ENCODE measurements at regions not wholly inside any gene's neighbourhood (a gene's known extent, or its start where the extent isn't known, plus 50 kb on each side); places are given as distances from the start of the nearest gene placed in this dataset.

GRCh38 chr11:92902417-92902816 lies 67.0 kb upstream of the MTNR1B start:
- in situ Hi-C loops (cut with HindIII; ENCODE audit: low pct_unique_long_range_greater_than_20kb, low sequenced_read_pairs) (no loop called here), intact Hi-C loops (cut with micrococcal nuclease; ENCODE audit: unreplicated experiment) (no loop called here)
- H3K9me3 ChIP-seq (ENCODE audit: control insufficient read depth, insufficient read depth, low read depth, low read length): no peaks in the 10 kb centered on the region
- no peaks in the 10 kb centered on the region for H3K4me1 ChIP-seq (ENCODE audit: control insufficient read depth, insufficient read depth, low read length)
- DNase-seq (ENCODE audit: low read depth, low spot score) (no peak), ATAC-seq (no peak)
- H3K4me3 ChIP-seq (ENCODE audit: low read depth in 2 of 2, low read length in 2 of 2): no peak overlapping the region
- ChIA-PET CTCF (no interaction called here), POLR2A (no interaction called here)
- H3K27ac ChIP-seq (ENCODE audit: low read length): no peak overlapping the region
- H3K27me3 ChIP-seq (ENCODE audit: control insufficient read depth, insufficient read depth, low read length): no peaks in the 10 kb centered on the region; the same call in 1 of the 2 replicates
- no peaks in the 10 kb centered on the region for H3K36me3 ChIP-seq (ENCODE audit: control insufficient read depth, insufficient read depth, low read length)
- no peak for TF ChIP-seq REST (IDR thresholded peaks at IDR 0.05; ENCODE audit: insufficient read depth in 1 of 2, low read depth in 2 of 2, low read length in 1 of 2)
- TF ChIP-seq SIN3A (IDR thresholded peaks at IDR 0.05; ENCODE audit: borderline replicate concordance, insufficient read depth, low read depth, low read length): no peak
- TF ChIP-seq TCF7L2 (IDR thresholded peaks at IDR 0.05; ENCODE audit: low read depth, low read length): no peak
- no peak for TF ChIP-seq POLR2AphosphoS5 (IDR thresholded peaks at IDR 0.05; ENCODE audit: low read depth, low read length)
- no peak for TF ChIP-seq CTCF (IDR thresholded peaks at IDR 0.05)
- BruUV-seq (replicated peaks): no TSS peak

- no peaks in the 10 kb centered on the region for H3K9me3 ChIP-seq (ENCODE audit: control insufficient read depth, insufficient read depth, low read depth, low read length)
- H3K27ac ChIP-seq (ENCODE audit: low read length): no peak overlapping the region
- no peak for DNase-seq (ENCODE audit: low read depth, low spot score)
- no peaks in the 10 kb centered on the region for H3K4me1 ChIP-seq (ENCODE audit: control insufficient read depth, insufficient read depth, low read length)
- no peaks in the 10 kb centered on the region for H3K36me3 ChIP-seq (ENCODE audit: control insufficient read depth, insufficient read depth, low read length)
- CTCF ChIA-PET: no interaction called here
- in situ Hi-C loops (cut with HindIII; ENCODE audit: low pct_unique_long_range_greater_than_20kb, low sequenced_read_pairs): no loop called here
- no TSS peak for BruUV-seq (replicated peaks)
- ATAC-seq: no peak
- TF ChIP-seq POLR2AphosphoS5 (IDR thresholded peaks at IDR 0.05; ENCODE audit: low read depth, low read length): no peak
- TF ChIP-seq CTCF (IDR thresholded peaks at IDR 0.05): no peak
- intact Hi-C loops (cut with micrococcal nuclease; ENCODE audit: unreplicated experiment): no loop called here
- no peak overlapping the region for H3K4me3 ChIP-seq (ENCODE audit: low read depth in 2 of 2, low read length in 2 of 2)
- POLR2A ChIA-PET: no interaction called here
- no peaks in the 10 kb centered on the region for H3K27me3 ChIP-seq (ENCODE audit: control insufficient read depth, insufficient read depth, low read length)
Observed at GRCh38 chr11:92907671-92908070, 61.8 kb upstream of the MTNR1B start.

- in situ Hi-C loops (cut with HindIII; ENCODE audit: low pct_unique_long_range_greater_than_20kb, low sequenced_read_pairs) (no loop called here), intact Hi-C loops (cut with micrococcal nuclease; ENCODE audit: unreplicated experiment) (no loop called here)
- H3K27me3 ChIP-seq (ENCODE audit: control insufficient read depth, insufficient read depth, low read length): no peaks in the 10 kb centered on the region
- TF ChIP-seq CTCF (IDR thresholded peaks at IDR 0.05): no peak
- TF ChIP-seq POLR2AphosphoS5 (IDR thresholded peaks at IDR 0.05; ENCODE audit: low read depth, low read length): no peak
- TF ChIP-seq TCF7L2 (IDR thresholded peaks at IDR 0.05; ENCODE audit: low read depth, low read length): no peak
- H3K9me3 ChIP-seq (ENCODE audit: control insufficient read depth, insufficient read depth, low read depth, low read length): no peaks in the 10 kb centered on the region
- ATAC-seq (no peak), DNase-seq (ENCODE audit: low read depth, low spot score) (no peak)
- no peak overlapping the region for H3K4me3 ChIP-seq (ENCODE audit: low read depth in 2 of 2, low read length in 2 of 2)
- H3K4me1 ChIP-seq (ENCODE audit: control insufficient read depth, insufficient read depth, low read length): no peaks in the 10 kb centered on the region
- POLR2A ChIA-PET: no interaction called here
- no TSS peak for BruUV-seq (replicated peaks)
- no peak overlapping the region for H3K27ac ChIP-seq (ENCODE audit: low read length)
- CTCF ChIA-PET: no interaction called here
- no peaks in the 10 kb centered on the region for H3K36me3 ChIP-seq (ENCODE audit: control insufficient read depth, insufficient read depth, low read length)
Observed at GRCh38 chr11:92909214-92909613, 60.2 kb upstream of the MTNR1B start.

All from Panc1 (cell line).